HG03045 (cell line): ENCODE measurements at regions not wholly inside any gene's neighbourhood (a gene's known extent, or its start where the extent isn't known, plus 50 kb on each side); places are given as distances from the start of the nearest gene placed in this dataset.

ENCODE experiments used
- ATAC-seq: cut with Tn5 transposase; IDR thresholded peaks from one replicate; pipeline ENCODE4 v1.9.1; 2021; ENCODE audit warnings: mild to moderate bottlenecking, moderate library complexity; ENCODE audit not compliant: unreplicated experiment

DNA sequence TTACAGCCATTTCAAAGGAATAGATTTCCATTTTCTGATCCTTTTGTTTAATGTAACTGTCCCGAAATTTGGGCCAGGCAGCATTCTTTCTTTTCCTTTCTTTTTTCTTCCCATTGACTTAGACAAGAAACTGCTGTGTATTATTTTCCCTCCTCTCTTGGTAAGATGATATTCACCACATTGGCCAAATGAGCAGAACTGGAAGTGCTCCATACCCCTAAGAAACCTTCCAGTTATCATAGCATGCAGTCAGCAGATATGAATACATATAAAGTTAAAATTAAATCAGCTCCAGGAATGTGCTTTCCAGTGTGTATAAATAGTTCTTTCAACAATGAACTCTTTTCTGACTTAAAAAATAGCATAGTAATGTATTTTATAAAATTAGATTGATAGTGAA is 168.5 kb upstream of the GAS1 start:
- no peak for ATAC-seq

DNA sequence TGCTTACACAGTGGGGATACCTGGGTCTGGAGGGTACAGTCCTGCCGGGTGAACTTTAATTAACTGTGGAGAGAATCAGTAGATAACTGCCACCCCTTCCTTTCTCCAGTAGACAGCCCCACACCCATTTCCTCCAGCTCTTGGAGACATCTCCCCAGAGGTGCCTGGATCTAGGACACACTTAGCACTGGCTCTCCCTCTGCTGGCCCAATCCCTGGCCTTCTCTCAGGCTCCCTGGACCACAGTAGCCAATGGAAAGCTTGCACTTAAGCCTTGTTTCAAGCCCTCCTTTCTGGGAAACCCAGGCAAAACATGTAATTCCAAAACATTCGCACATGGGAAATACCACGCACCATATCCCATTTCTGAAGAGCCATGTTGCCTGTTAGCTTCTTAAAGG is 169.2 kb upstream of the GAS1 start:
- ATAC-seq = no peak

DNA sequence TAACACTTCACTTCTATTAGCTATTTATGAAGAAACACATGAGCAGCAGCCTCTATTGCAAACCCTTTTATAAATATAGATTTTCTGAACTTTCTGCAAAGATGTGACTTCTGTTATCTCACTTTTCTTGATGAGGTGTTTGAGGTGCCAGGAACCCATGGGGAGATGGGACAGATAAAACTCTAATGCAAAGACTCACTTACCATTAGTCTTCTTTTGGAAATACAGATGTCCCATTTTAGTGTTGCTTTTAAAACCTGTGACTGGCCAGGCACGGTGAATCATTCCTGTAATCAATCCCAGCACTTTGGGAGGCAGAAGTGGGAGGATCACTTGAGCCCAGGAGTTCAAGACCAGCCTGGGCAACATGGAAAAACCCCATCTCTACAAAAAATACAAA is 171.3 kb upstream of the GAS1 start:
- ATAC-seq = no peak

DNA sequence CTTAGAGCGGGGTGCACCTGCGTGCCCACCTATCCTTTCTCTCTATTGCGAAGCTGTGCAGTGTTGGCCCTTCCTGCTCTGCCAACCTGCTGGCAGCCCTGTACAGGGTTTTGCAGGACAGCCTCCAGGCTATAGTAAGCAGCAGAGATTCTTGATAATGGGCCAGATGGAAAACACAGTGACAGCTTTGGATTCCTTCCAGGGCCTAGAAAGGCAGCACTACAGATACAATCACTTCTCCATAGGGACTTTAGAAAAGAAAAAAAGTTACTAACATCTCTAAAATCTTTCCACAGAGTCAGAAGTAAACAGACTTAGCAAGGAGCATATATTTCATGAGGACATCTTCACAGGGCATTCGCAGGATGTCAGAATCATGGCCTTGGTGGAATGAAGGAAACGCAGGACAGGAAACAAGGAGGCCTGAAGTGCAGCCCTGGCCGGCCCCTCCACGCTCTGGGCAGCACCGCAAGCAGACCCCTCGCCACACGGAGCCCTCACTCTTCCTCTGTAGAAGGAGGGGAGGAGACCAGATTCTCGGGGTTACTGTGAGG is 172.1 kb upstream of the GAS1 start:
- no peak for ATAC-seq

GRCh38 chr9:87120610-87121009 is 173.3 kb upstream of the GAS1 start:
- ATAC-seq = no peak

- no peak for ATAC-seq
Observed at GRCh38 chr9:87122947-87123685, 175.8 kb upstream of the GAS1 start.

GRCh38 chr9:87123830-87124229 is 176.5 kb upstream of the GAS1 start:
- no peak for ATAC-seq

DNA sequence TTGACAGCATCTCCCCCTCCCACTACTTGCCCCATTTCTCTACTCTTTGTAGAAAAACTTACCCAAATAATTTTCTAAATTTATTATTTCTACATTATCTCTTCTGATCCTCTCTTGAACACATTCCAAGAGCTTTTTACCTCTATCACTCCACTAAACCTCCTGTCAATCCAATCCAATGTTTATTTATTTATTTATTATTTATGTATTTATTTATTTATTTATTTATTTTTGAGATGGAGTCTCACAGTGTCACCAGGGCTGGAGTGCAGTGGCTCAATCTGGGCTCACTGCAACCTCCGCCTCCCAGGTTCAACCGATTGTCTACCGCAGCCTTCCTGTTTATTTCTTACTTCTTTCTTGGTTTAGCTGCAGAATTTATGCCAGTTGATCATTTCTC is 178.5 kb upstream of the GAS1 start:
- ATAC-seq = no peak

GRCh38 chr9:87127543-87127942 is 180.2 kb upstream of the GAS1 start:
- ATAC-seq = no peak

GRCh38 chr9:87127978-87128614 is 180.8 kb upstream of the GAS1 start:
- no peak for ATAC-seq

- no peak for ATAC-seq
Observed at GRCh38 chr9:87128844-87129493, 181.7 kb upstream of the GAS1 start.

GRCh38 chr9:87135074-87135473 is 187.8 kb upstream of the GAS1 start:
- ATAC-seq = no peak

DNA sequence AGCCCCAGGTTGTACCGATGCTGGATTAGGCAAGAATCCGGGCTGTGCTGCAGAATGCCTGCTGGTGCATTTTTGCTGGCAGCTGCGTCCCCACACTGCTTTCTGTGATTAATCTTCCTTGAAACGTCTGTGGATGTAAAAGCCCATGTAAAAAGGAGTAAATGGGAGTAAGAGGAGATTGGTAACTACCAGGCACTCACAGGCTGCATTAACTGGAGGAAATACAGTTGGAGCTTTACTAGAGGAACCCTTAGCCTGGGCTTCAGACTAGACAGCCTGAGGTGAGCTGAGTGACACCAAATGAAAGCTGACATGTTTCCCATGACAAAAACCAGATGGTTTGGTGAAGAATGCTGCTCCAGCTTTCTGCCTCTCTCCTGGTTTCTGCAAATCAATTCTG is 190.4 kb upstream of the GAS1 start:
- no peak for ATAC-seq

GRCh38 chr9:87138128-87139040 is 191.1 kb upstream of the GAS1 start:
- ATAC-seq = no peak

GRCh38 chr9:87139099-87139730 is 191.9 kb upstream of the GAS1 start:
- no peak for ATAC-seq

DNA sequence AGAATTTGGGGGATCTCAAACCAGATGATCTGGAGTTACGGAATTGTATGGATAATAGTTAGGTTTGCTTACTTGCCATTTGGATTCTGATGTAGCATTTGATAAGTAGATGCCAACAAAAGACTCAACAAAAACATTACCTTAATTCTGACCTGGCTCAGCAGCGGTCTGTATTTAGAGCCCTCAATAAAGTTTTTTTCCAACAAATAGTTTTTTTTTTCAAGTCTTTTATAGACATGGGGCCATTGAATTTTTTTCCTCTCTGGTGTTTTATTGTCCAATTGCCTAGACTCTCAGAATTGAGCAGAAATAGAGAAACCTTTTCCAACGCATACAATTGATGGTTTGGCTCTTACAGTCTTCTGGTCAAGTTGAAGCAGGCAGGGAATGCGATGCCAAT is 192.8 kb upstream of the GAS1 start:
- no peak for ATAC-seq

DNA sequence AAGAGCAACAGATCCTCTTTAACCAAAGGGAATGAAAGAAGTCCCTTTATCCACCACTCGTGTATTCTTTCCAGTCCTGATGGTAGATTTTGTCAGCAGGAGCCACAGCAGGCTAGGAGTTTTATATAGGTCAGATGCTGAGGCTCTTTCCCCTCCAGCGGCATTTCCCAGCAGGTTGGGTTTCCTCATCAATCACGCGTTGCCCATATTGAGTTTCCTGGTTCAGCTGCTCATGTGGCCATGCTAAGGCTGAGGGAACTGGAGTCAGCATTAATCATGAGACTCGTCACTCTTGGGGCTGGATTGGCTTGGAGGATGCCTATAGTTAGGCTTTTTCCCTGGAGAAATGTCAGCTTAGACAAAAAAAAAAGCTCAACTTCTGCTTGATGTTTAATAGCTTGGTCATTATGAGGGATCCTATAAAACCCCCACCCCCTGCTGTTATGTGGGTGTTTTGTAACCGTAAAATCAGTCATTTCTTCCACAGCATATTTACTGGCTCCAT is 193.4 kb upstream of the GAS1 start:
- ATAC-seq = no peak

GRCh38 chr9:87141124-87141523 is 193.8 kb upstream of the GAS1 start:
- ATAC-seq = no peak

DNA sequence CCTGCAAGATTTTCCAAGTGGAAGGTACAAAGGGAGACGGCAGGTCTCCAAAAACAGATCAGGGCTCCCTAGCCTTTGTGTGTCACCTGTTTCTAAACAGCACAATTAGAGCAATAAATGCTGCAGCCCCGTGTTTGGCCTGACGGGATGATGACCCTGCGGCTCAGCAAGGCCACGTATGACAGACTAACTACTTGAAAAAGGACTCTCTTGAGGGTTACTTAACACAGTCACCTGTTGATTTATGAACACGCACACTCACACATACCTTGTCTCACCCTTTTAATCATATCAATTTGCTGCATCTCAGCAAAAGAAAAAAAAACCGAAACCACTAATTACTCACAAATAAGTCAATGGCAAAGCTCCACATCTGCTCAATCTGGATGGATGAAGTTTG is 199.6 kb upstream of the GAS1 start:
- no peak for ATAC-seq

DNA sequence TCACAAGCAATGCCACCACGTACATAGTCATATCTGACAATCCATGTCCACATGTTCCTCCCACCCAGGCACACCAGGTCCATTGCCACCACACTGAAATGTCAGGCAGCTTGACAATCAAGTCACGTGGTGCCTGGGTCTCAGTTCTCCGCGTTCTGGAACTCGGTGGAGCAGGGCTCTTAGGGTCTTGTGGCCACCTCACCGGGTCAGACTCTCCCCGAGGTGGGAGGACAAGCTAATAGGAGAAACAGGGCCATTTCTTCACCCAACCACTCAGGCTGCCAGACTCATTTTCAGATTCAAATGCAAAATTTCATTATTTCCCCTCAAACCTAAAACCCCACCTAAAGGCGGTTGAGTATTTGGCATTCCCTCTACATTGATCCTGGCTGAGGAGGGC is 200.5 kb upstream of the GAS1 start:
- ATAC-seq = no peak
